ENCODE measurements at regions not wholly inside any gene's neighbourhood (a gene's known extent, or its start where the extent isn't known, plus 50 kb on each side); places are given as distances from the start of the nearest gene placed in this dataset.

GRCh38 chr7:25643770-25644394 lies 415.6 kb upstream of the NPVF start:
- TF ChIP-seq CTCF (IDR thresholded peaks at IDR 0.05), result no peak
- TF ChIP-seq POLR2A (IDR thresholded peaks at IDR 0.05), result no peak

All from testis (tissue), 2 donors.